Neural cell (in vitro differentiated cells): ENCODE measurements at regions not wholly inside any gene's neighbourhood (a gene's known extent, or its start where the extent isn't known, plus 50 kb on each side); places are given as distances from the start of the nearest gene placed in this dataset.

Experiments
- CTCF ChIP-seq: fragments of 450-650 bp; IDR thresholded peaks from 2 replicates; pipeline ENCODE4 v1.5.1; 2014; ENCODE audit warnings: antibody characterized with exemption, mild to moderate bottlenecking, moderate library complexity; ENCODE audit not compliant: poor library complexity, severe bottlenecking
- EZH2 ChIP-seq: fragments of 200-600, 300-800 bp; shearing (Covaris generic), sonication (generic); IDR thresholded peaks from 2 replicates; pipeline ENCODE4 v1.6.1; 2014; ENCODE audit warnings: antibody characterized with exemption, low read length, borderline replicate concordance, mild to moderate bottlenecking; ENCODE audit not compliant: insufficient read depth, poor library complexity, severe bottlenecking

GRCh38 chr3:72533591-72534473 is 314.4 kb downstream of the SHQ1 start:
- TF ChIP-seq EZH2, result no peak
- no peak for TF ChIP-seq CTCF
